IMR-90 (cell line): ENCODE measurements at regions not wholly inside any gene's neighbourhood (a gene's known extent, or its start where the extent isn't known, plus 50 kb on each side); places are given as distances from the start of the nearest gene placed in this dataset.

ENCODE experiments used
- ATAC-seq: fragments of 200-7000 bp; cut with Tn5 transposase; 2 replicates; pipeline ENCODE4 v1.9.1; 2020; ENCODE audit warnings: low read depth, mild to moderate bottlenecking, moderate library complexity
- BruUV-seq: library from RNA; stranded (reverse); fragments of 400-500 nt; replicated peaks from 2 replicates; lab custom pipeline; 2021; lab: Mats Ljungman, UMichigan
- CTCF ChIA-PET: fragments of 300-600 bp; formaldehyde crosslinking; extraction: SDS; loops from one replicate; lab custom pipeline; 2021; ENCODE audit warnings: antibody characterized with exemption; lab: Yijun Ruan, JAX
- POLR2A ChIA-PET: fragments of 300-600 bp; sonication (Branson Sonifier 250); formaldehyde crosslinking; loops from one replicate; lab custom pipeline; 2022; ENCODE audit warnings: antibody characterized with exemption; ENCODE audit not compliant: unreplicated experiment; lab: Charles Lee
- DNase-seq: peaks from one replicate; pipeline ENCODE4 v3.0.0; 2013
- H2AFZ ChIP-seq: replicated peaks from 2 replicates; pipeline ENCODE3; 2013; ENCODE audit warnings: low read length, mild to moderate bottlenecking; ENCODE audit not compliant: poor library complexity
- H2AK5ac ChIP-seq: 2 replicates; pipeline ENCODE4 v1.6.1; 2013; ENCODE audit warnings: low read depth, low read length, inconsistent platforms
- H2AK9ac ChIP-seq: replicated peaks from 2 replicates; pipeline ENCODE3; 2013; ENCODE audit warnings: mild to moderate bottlenecking, low read depth, low read length, moderate library complexity; ENCODE audit not compliant: poor library complexity
- H2BK120ac ChIP-seq: 2 replicates; pipeline ENCODE4 v1.6.1; 2013; ENCODE audit warnings: low read depth, low read length, inconsistent platforms
- H2BK15ac ChIP-seq: 3 replicates; pipeline ENCODE4 v1.6.1; 2013; ENCODE audit warnings: low read depth, low read length, inconsistent platforms
- H2BK20ac ChIP-seq: 2 replicates; pipeline ENCODE4 v1.6.1; 2013; ENCODE audit warnings: low read depth, mild to moderate bottlenecking, inconsistent platforms, low read length, moderate library complexity
- H2BK5ac ChIP-seq: 2 replicates; pipeline ENCODE4 v1.6.1; 2013; ENCODE audit warnings: mild to moderate bottlenecking, low read depth, low read length, inconsistent platforms; ENCODE audit not compliant: poor library complexity, severe bottlenecking
- H3K14ac ChIP-seq: replicated peaks from 2 replicates; pipeline ENCODE4 v1.6.1; 2013; ENCODE audit warnings: low read depth, low read length, inconsistent platforms
- H3K18ac ChIP-seq: 2 replicates; pipeline ENCODE4 v1.6.1; 2013; ENCODE audit warnings: low read depth, low read length, control low read depth
- H3K23ac ChIP-seq: 2 replicates; pipeline ENCODE4 v1.6.1; 2013; ENCODE audit warnings: low read depth, low read length, inconsistent platforms
- H3K27ac ChIP-seq: 2 replicates; pipeline ENCODE4 v1.5.1; 2013; ENCODE audit warnings: mild to moderate bottlenecking, control low read depth, low read length; ENCODE audit not compliant: insufficient read depth
- H3K27me3 ChIP-seq: 2 replicates; pipeline ENCODE4 v1.6.1; 2013; ENCODE audit warnings: low read length; ENCODE audit not compliant: control insufficient read depth, insufficient read depth
- H3K36me3 ChIP-seq: 2 replicates; pipeline ENCODE4 v1.6.1; 2013; ENCODE audit warnings: low read length, mixed read lengths; ENCODE audit not compliant: control insufficient read depth, insufficient read depth
- H3K4ac ChIP-seq: 2 replicates; pipeline ENCODE4 v1.6.1; 2013; ENCODE audit warnings: low read depth, low read length, inconsistent platforms
- H3K4me1 ChIP-seq: 2 replicates; pipeline ENCODE4 v1.6.1; 2013; ENCODE audit warnings: low read length, mixed read lengths; ENCODE audit not compliant: control insufficient read depth, insufficient read depth
- H3K4me2 ChIP-seq: 2 replicates; pipeline ENCODE4 v1.6.1; 2013; ENCODE audit warnings: low read depth, mild to moderate bottlenecking, control low read depth, low read length, moderate library complexity
- H3K4me3 ChIP-seq: 2 replicates; pipeline ENCODE4 v1.5.1; 2013; ENCODE audit warnings: low read depth, mild to moderate bottlenecking, control low read depth, low read length, moderate library complexity; ENCODE audit not compliant: insufficient read depth
- H3K56ac ChIP-seq: 2 replicates; pipeline ENCODE4 v1.6.1; 2013; ENCODE audit warnings: low read length, inconsistent platforms; ENCODE audit not compliant: insufficient read depth; ENCODE audit errors: extremely low read depth
- H3K79me1 ChIP-seq, 2 experiments: 2 replicates each; pipeline ENCODE4 v1.6.1; 2013; ENCODE audit warnings: low read length in 2 of 2, inconsistent platforms in 1 of 2, low read depth in 1 of 2
- H3K9ac ChIP-seq: 2 replicates; pipeline ENCODE4 v1.6.1; 2013; ENCODE audit warnings: low read depth, low read length, control low read depth
- H3K9me1 ChIP-seq: 2 replicates; pipeline ENCODE4 v1.6.1; 2013; ENCODE audit warnings: low read length, inconsistent platforms; ENCODE audit not compliant: insufficient read depth
- H3K9me3 ChIP-seq: 2 replicates; pipeline ENCODE4 v1.6.1; 2013; ENCODE audit warnings: low read length; ENCODE audit not compliant: control insufficient read depth, insufficient read depth
- H4K20me1 ChIP-seq: 2 replicates; pipeline ENCODE4 v1.6.1; 2013; ENCODE audit warnings: low read length, inconsistent platforms; ENCODE audit not compliant: insufficient read depth
- H4K5ac ChIP-seq: 2 replicates; pipeline ENCODE4 v1.6.1; 2013; ENCODE audit warnings: mild to moderate bottlenecking, low read depth, low read length, control low read depth
- H4K8ac ChIP-seq, 2 experiments: 2 replicates each; pipeline ENCODE4 v1.6.1; 2013; ENCODE audit warnings: low read depth in 2 of 2, low read length in 2 of 2, control low read depth in 1 of 2, inconsistent platforms in 1 of 2
- H4K91ac ChIP-seq: 2 replicates; pipeline ENCODE4 v1.6.1; 2013; ENCODE audit warnings: low read depth, low read length, inconsistent platforms; ENCODE audit not compliant: insufficient read depth
- CEBPB ChIP-seq: IDR thresholded peaks from 2 replicates; pipeline ENCODE4 v1.6.1; 2012; ENCODE audit warnings: low read depth, low read length, improper control_type of control experiment
- CTCF ChIP-seq: conservative IDR thresholded peaks from 2 replicates; pipeline ENCODE4 v1.5.1; 2012; ENCODE audit warnings: mild to moderate bottlenecking, low read depth, low read length, improper control_type of control experiment
- NFE2L2 ChIP-seq: fragments of 150-350 bp; IDR thresholded peaks from 2 replicates; pipeline ENCODE4 v1.6.1; 2016; ENCODE audit warnings: low read depth, mild to moderate bottlenecking, low read length
- POLR2A ChIP-seq: IDR thresholded peaks from 2 replicates; pipeline ENCODE4 v1.6.1; 2012; ENCODE audit warnings: mild to moderate bottlenecking, low read depth, low read length
- RCOR1 ChIP-seq: IDR thresholded peaks from 2 replicates; pipeline ENCODE4 v1.6.1; 2012; ENCODE audit warnings: mild to moderate bottlenecking, low read length, improper control_type of control experiment; ENCODE audit not compliant: insufficient replicate concordance
- SMC3 ChIP-seq: fragments of 150-350 bp; IDR thresholded peaks from 2 replicates; pipeline ENCODE4 v1.6.1; 2016; ENCODE audit warnings: low read depth, mild to moderate bottlenecking, antibody characterized with exemption, low read length, moderate library complexity
- USF2 ChIP-seq: fragments of 150-350 bp; IDR thresholded peaks from 2 replicates; pipeline ENCODE4 v1.6.1; 2017; ENCODE audit warnings: mild to moderate bottlenecking, antibody characterized with exemption, low read length, low read depth
- WGBS, 2 experiments: methylation state at CpG; one replicate each; pipeline versions ENCODE4 v1.1.5 to v1.1.7; 2013; ENCODE audit warnings: missing lambda C conversion rate in 2 of 2; ENCODE audit not compliant: insufficient read length in 1 of 2; ENCODE audit errors: extremely low coverage in 2 of 2; 5-methylcytosine and 5-hydroxymethylcytosine counted together
- dilution Hi-C: fragments of 300-500 bp; cut with HindIII; formaldehyde crosslinking; loops from one replicate; pipeline ENCODE4 v1.14.3; 2018; ENCODE audit warnings: low sequenced_read_pairs; ENCODE audit not compliant: unreplicated experiment
- in situ Hi-C: fragments of 300-500 bp; cut with MboI; formaldehyde crosslinking; loops from 3 replicates; pipeline ENCODE4 v1.14.3; 2019; ENCODE audit warnings: low sequenced_read_pairs, inconsistent platforms, mixed read lengths
- intact Hi-C: fragments of 100-400 bp; cut with micrococcal nuclease; formaldehyde crosslinking; loops from 2 replicates; pipeline ENCODE4 v1.10.0; 2022

- Histone ChIP-seq H3K4me2 (no peak overlapping the region), H2BK120ac (peak overlapping the region; percentile 42; the same call in 1 of the 2 replicates), H3K9me1 (peaks cover 15% of the 10 kb centered on the region), H3K23ac (peak overlapping the region; percentile 60), H3K14ac (peak overlapping the region; percentile 57), H2BK15ac (peak overlapping the region; percentile 10; the same call in 2 of the 3 replicates), H2BK5ac (peak overlapping the region; percentile 10), H3K79me1 (no peaks in the 10 kb centered on the region; a peak in 1 of 4 replicates), H3K4ac (peak overlapping the region; percentile 38; the same call in 1 of the 2 replicates), H4K20me1 (no peaks in the 10 kb centered on the region), H3K9ac (no peak overlapping the region), H3K56ac (no peak overlapping the region), H2AFZ (no peak overlapping the region), H3K4me3 (no peak overlapping the region), H3K18ac (peak overlapping the region; percentile 30), H4K91ac (peak overlapping the region; percentile 33; the same call in 1 of the 2 replicates), H3K27me3 (no peaks in the 10 kb centered on the region), H3K36me3 (no peaks in the 10 kb centered on the region), H2BK20ac (peak overlapping the region; percentile 87), H4K5ac (peak overlapping the region; percentile 64; the same call in 1 of the 2 replicates), H2AK9ac (no peak overlapping the region), H3K9me3 (no peaks in the 10 kb centered on the region), H4K8ac (no peak overlapping the region), H3K4me1 (peaks cover 22% of the 10 kb centered on the region), H3K27ac (no peak overlapping the region), H2AK5ac (peak overlapping the region; percentile 10; the same call in 1 of the 2 replicates)
- ChIA-PET POLR2A (no interaction called here), CTCF (no interaction called here)
- WGBS, 2 experiments: no CpG with 5 or more reads among the region's 1 CpG
- in situ Hi-C loops (no loop called here), intact Hi-C loops (no loop called here), dilution Hi-C loops (no loop called here)
- ATAC-seq (no peak), DNase-seq (no peak)
- BruUV-seq: no TSS peak
- no peak for TF ChIP-seq USF2
- no peak for TF ChIP-seq RCOR1
- TF ChIP-seq NFE2L2: no peak
- no peak for TF ChIP-seq POLR2A
- no peak for TF ChIP-seq CTCF
- TF ChIP-seq SMC3: no peak
- TF ChIP-seq CEBPB: no peak
Observed at GRCh38 chr6:74610352-74610751, 595.5 kb downstream of the COL12A1 start.
